Ascending aorta (tissue), 2 donors: ENCODE measurements at regions not wholly inside any gene's neighbourhood (a gene's known extent, or its start where the extent isn't known, plus 50 kb on each side); places are given as distances from the start of the nearest gene placed in this dataset.
A peak's percentile ranks its signal among the peaks of the same experiment; 100 is the strongest.

Experiments
- DNase-seq, 2 donors: peaks; one replicate each; pipeline ENCODE4 v3.0.0-alpha.2; 2019; ENCODE audit warnings: low spot score in 2 of 2
- H3K27ac ChIP-seq, 2 donors: fragments of 200-600 bp; sonication (generic); one replicate each; pipeline ENCODE4 v1.5.1; 2016 to 2017; ENCODE audit warnings: mild to moderate bottlenecking in 1 of 2
- H3K27me3 ChIP-seq: fragments of 200-600 bp; sonication (generic); one replicate; pipeline ENCODE4 v1.5.1; 2017
- H3K36me3 ChIP-seq, 2 donors: fragments of 200-600 bp; sonication (generic); one replicate each; pipeline ENCODE4 v1.5.1; 2016
- H3K4me1 ChIP-seq, 2 donors: fragments of 200-600 bp; sonication (generic); one replicate each; pipeline ENCODE4 v1.5.1; 2016 to 2017; ENCODE audit warnings: mild to moderate bottlenecking in 1 of 2
- H3K4me3 ChIP-seq, 2 donors: fragments of 200-600 bp; sonication (generic); one replicate each; pipeline ENCODE4 v1.5.1; 2016 to 2017; ENCODE audit warnings: mild to moderate bottlenecking in 1 of 2
- H3K9me3 ChIP-seq, 2 donors: fragments of 200-600 bp; sonication (generic); one replicate each; pipeline ENCODE4 v1.5.1; 2016
- intact Hi-C: fragments of 100-400 bp; cut with DNase I; formaldehyde crosslinking; loops from one replicate; pipeline ENCODE4 v1.15.1; 2023
- TF ChIP-seq, protein P1 (sequence below), 3 experiments: fragments of 200-600 bp in 2 of 3; fragments of 450-650 bp in 1 of 3; sonication (generic) in 2 of 3; IDR thresholded peaks; one replicate each; pipeline ENCODE4 v1.5.1; 2016 to 2019; ENCODE audit warnings: antibody characterized with exemption in 3 of 3, mild to moderate bottlenecking in 1 of 3, moderate library complexity in 1 of 3

DNA sequence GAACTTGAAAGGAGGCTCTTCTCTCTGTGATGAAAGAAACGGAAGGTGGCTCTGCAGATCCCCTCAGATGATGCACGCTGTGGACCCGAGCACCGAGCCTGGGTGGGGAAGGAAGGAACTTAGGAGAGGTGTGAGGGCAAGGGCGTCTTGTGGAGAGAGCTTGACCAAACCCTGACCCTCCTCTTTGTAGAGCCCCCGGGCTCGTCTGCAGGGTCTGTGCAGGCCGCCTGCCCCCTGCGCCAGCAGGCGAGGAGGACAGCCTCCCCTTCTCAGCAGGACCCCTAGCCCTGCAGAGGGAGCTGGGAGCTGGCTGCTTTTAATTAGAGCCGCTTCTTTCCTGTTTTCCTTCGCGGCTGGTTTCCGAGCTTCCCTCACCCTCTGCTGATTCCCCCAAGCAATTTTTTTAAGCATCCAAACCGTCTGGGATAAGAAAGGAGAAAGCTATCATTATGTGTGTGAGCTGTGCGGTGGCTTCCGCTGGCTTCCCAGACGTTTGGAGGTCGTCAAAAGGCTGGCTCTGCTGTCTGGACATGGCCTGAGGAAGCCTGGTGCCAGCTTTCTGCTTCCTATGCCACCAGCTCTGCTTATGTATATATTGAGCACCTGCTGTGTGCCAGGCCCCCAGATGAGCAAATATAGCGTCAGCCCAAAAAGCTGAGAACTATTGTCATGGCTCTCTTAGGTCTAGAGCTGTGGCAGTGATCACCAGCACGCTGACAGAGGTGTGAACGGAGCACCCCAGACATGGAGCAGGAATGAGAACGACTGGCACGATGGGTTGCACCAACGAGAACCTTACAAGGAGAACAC, 160.2 kb upstream of the IRF2BP2 start:
- intact Hi-C loops = loop anchor here (5.0 kb wide), 1 partner anchor 158 kb away; the partner anchor contains the start of gene IRF2BP2
- H3K36me3 ChIP-seq = no peaks in the 10 kb centered on the region
- TF ChIP-seq, protein P1, sequence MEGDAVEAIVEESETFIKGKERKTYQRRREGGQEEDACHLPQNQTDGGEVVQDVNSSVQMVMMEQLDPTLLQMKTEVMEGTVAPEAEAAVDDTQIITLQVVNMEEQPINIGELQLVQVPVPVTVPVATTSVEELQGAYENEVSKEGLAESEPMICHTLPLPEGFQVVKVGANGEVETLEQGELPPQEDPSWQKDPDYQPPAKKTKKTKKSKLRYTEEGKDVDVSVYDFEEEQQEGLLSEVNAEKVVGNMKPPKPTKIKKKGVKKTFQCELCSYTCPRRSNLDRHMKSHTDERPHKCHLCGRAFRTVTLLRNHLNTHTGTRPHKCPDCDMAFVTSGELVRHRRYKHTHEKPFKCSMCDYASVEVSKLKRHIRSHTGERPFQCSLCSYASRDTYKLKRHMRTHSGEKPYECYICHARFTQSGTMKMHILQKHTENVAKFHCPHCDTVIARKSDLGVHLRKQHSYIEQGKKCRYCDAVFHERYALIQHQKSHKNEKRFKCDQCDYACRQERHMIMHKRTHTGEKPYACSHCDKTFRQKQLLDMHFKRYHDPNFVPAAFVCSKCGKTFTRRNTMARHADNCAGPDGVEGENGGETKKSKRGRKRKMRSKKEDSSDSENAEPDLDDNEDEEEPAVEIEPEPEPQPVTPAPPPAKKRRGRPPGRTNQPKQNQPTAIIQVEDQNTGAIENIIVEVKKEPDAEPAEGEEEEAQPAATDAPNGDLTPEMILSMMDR (IDR thresholded peaks at IDR 0.05) = no peak

DNA sequence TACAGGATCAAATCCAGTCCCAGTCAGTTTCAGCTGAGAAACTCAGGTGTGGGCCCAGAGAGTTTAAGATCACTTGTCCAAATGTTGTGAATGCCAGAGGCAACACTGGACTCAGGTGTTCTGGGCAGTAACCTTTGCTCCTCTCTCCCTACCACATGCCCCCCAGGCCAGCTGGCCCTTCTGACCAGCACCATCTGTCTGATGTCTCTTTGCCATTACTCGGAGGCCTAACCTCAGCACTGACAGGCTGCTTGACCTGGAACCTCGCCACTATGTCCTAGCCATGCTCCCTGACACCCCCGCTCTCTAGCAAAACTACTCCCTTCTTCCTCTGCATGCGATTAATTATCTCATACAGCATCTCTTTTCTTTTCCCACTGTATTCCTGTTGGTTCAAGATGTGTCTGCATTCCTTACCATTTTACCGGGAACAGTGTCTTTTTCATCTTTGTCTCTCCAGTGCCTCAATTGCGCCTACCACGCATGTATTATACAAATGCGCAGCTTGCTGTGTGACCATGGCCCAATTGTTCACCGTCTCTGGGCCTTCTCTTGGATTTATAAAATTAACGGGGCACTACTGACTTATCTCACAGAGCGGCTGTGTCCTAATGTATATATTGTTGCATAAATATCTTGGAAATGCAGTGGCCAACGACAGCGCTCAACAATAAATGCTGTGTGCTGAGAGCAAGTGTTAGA, 159.5 kb upstream of the IRF2BP2 start:
- Histone ChIP-seq H3K4me1 (peaks cover 0 to 12% of the 10 kb centered on the region in 2 donors), H3K9me3 (no peaks in the 10 kb centered on the region), H3K36me3 (no peaks in the 10 kb centered on the region), H3K27ac (no peak overlapping the region), H3K4me3 (no peak overlapping the region), H3K27me3 (no peaks in the 10 kb centered on the region)
- DNase-seq = peak in 1 of 2 donors; percentile 44
- TF ChIP-seq, protein P1 (IDR thresholded peaks at IDR 0.05) = no peak
- intact Hi-C loops = no loop called here

More for the DNA sequence above, 160.2 kb upstream of the IRF2BP2 start:
- Histone ChIP-seq H3K27me3 (no peaks in the 10 kb centered on the region), H3K4me1 (peaks cover 0 to 12% of the 10 kb centered on the region in 2 donors), H3K27ac (no peak overlapping the region), H3K4me3 (no peak overlapping the region), H3K9me3 (no peaks in the 10 kb centered on the region)
- peak in 1 of 2 donors; percentile 58 for DNase-seq

DNA sequence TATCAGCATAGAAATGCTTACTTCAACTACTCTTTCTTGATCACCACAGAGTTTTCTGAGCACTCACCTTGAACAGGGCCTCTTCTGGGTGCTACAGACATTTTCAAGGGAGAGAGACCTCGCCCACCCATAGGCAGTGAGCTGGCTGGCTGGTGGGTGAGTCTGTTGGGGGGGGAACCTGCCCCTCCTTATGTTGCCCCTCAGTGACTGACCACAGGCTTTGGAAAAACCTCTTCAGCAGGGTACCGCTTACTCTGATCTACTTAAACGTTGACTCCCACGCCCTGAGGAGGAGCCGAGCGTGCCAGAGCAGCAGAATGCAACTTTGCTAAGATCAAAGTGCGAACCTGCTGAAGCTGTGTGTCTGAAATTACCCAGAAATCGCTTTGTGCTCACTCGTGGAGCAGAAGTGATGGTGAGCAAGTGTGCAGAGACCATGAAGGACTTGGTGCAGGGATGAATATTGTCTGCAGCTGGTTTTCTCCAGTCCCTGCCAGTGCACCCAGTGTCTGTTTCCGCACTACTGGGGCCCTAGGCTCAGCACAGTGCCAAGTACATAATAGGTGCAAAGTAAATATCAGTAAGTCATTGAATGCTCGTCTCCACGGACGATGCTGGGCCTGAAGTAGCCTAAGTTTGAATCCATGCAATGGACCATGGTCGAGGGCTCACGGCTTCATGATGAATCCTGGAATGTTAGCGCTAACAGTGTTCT, 158.7 kb upstream of the IRF2BP2 start:
- Histone ChIP-seq H3K4me3 (no peak overlapping the region), H3K36me3 (no peaks in the 10 kb centered on the region), H3K4me1 (peaks cover 0 to 12% of the 10 kb centered on the region in 2 donors), H3K9me3 (no peaks in the 10 kb centered on the region), H3K27ac (no peak overlapping the region), H3K27me3 (no peaks in the 10 kb centered on the region)
- peak in 1 of 2 donors; percentile 60 for DNase-seq
- TF ChIP-seq, protein P1 (IDR thresholded peaks at IDR 0.05) = no peak
- intact Hi-C loops = no loop called here

DNA sequence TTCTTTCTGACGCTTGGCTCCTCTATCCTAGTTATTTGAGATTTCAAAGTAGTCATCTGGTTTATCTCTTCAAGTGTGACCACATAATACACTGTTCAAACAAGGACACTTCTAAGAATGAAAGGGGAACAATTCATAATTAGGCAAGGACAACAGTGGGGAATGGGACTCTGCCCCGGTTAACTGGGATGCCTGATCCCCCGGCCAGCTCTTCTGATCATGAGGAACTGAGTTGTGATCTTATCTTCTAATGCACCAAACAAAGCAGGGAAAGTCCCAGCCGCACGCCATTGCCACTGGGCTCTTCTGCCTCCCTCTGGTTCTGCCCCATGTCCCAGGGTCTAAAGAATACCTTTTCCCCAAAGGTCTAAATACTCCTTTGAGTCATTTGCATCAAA, 158.2 kb upstream of the IRF2BP2 start:
- TF ChIP-seq, protein P1 (IDR thresholded peaks at IDR 0.05) = no peak
- peak in 1 of 2 donors; percentile 15 for DNase-seq
- H3K27me3 ChIP-seq = no peaks in the 10 kb centered on the region
- H3K4me1 ChIP-seq = peaks cover 0 to 12% of the 10 kb centered on the region in 2 donors
- H3K9me3 ChIP-seq = no peaks in the 10 kb centered on the region
- intact Hi-C loops = no loop called here
- no peak overlapping the region for H3K27ac ChIP-seq
- no peak overlapping the region for H3K4me3 ChIP-seq
- H3K36me3 ChIP-seq = no peaks in the 10 kb centered on the region

DNA sequence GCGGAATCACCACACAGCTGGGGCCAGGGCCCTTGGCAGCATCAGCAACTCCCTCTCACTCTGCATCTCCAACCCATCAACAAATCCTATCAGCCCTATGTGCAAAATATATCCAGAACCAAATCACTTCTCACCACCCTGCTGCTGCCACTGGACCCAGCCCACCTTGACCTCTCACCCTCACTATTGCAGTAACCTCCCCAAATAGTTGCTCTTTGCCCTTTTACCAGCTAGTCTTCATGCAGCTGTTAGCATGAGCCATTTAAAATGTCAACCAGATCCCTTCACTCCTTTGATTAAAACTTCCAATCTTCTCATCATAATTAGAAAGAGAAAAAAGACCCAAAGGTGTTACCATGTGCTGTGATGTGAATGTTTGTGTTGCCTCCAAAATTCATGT, 155.7 kb upstream of the IRF2BP2 start:
- H3K27ac ChIP-seq = no peak overlapping the region
- no peaks in the 10 kb centered on the region for H3K27me3 ChIP-seq
- H3K9me3 ChIP-seq = no peaks in the 10 kb centered on the region
- no peak overlapping the region for H3K4me3 ChIP-seq
- intact Hi-C loops = loop anchor here (2.0 kb wide), 1 partner anchor 33 kb away; no protein-coding TSS in a partner anchor
- TF ChIP-seq, protein P1 (IDR thresholded peaks at IDR 0.05) = no peak
- no peaks in the 10 kb centered on the region for H3K36me3 ChIP-seq
- no peaks in the 10 kb centered on the region for H3K4me1 ChIP-seq
- DNase-seq = no peak
